Caco-2 (cell line): ENCODE measurements at regions not wholly inside any gene's neighbourhood (a gene's known extent, or its start where the extent isn't known, plus 50 kb on each side); places are given as distances from the start of the nearest gene placed in this dataset.

ENCODE experiments used
- BruUV-seq: library from RNA; stranded (reverse); fragments of 400-500 nt; replicated peaks from 2 replicates; lab custom pipeline; 2021; lab: Mats Ljungman, UMichigan
- CTCF ChIA-PET: fragments of 300-600 bp; sonication (Branson Sonifier 250); formaldehyde crosslinking; loops from one replicate; lab custom pipeline; 2022; ENCODE audit warnings: antibody characterized with exemption; lab: Charles Lee
- POLR2A ChIA-PET: fragments of 300-600 bp; sonication (Branson Sonifier 250); formaldehyde crosslinking; loops from one replicate; lab custom pipeline; 2022; ENCODE audit warnings: antibody characterized with exemption; lab: Charles Lee
- DNase-seq, 2 experiments: peaks; one replicate each; pipeline versions ENCODE4 v3.0.0 to v3.0.0-alpha.2; 2020 to 2022
- H3K27me3 ChIP-seq: replicated peaks from 2 replicates; pipeline ENCODE4 v1.6.0; 2011; ENCODE audit warnings: low read length; ENCODE audit not compliant: control insufficient read depth, insufficient read depth
- H3K36me3 ChIP-seq: 2 replicates; pipeline ENCODE4 v1.5.1; 2011; ENCODE audit warnings: low read length; ENCODE audit not compliant: control insufficient read depth, insufficient read depth
- H3K4me1 ChIP-seq: fragments of 250-450 bp; sonication (Bioruptor Pico); 2 replicates; pipeline ENCODE4 v1.5.1; 2020; ENCODE audit warnings: mild to moderate bottlenecking
- H3K4me3 ChIP-seq: 2 replicates; pipeline ENCODE4 v1.5.1; 2011; ENCODE audit warnings: low read depth, mild to moderate bottlenecking, control low read depth, low read length
- H3K9me3 ChIP-seq: fragments of 250-450 bp; sonication (Bioruptor Pico); 2 replicates; pipeline ENCODE4 v1.5.1; 2020; ENCODE audit warnings: mild to moderate bottlenecking, moderate library complexity
- H3K27ac Mint-ChIP-seq: one replicate; pipeline ENCODE4 v1.8.0; 2022; ENCODE audit warnings: mixed read lengths; ENCODE audit not compliant: unreplicated experiment
- H3K27me3 Mint-ChIP-seq: one replicate; pipeline ENCODE4 v1.8.0; 2022; ENCODE audit warnings: mixed read lengths; ENCODE audit not compliant: insufficient read depth, unreplicated experiment
- H3K36me3 Mint-ChIP-seq: one replicate; pipeline ENCODE4 v1.8.0; 2022; ENCODE audit warnings: mild to moderate bottlenecking, mixed read lengths; ENCODE audit not compliant: insufficient read depth, unreplicated experiment
- H3K4me1 Mint-ChIP-seq: one replicate; pipeline ENCODE4 v1.8.0; 2022; ENCODE audit warnings: low read depth, mixed read lengths; ENCODE audit not compliant: unreplicated experiment
- H3K4me3 Mint-ChIP-seq: one replicate; pipeline ENCODE4 v1.8.0; 2022; ENCODE audit warnings: mild to moderate bottlenecking, moderate library complexity, mixed read lengths; ENCODE audit not compliant: unreplicated experiment
- H3K9me3 Mint-ChIP-seq: one replicate; pipeline ENCODE4 v1.8.0; 2022; ENCODE audit warnings: mixed read lengths; ENCODE audit not compliant: unreplicated experiment
- intact Hi-C: fragments of 100-400 bp; cut with micrococcal nuclease; formaldehyde crosslinking; loops from one replicate; pipeline ENCODE4 v1.10.0; 2022; ENCODE audit not compliant: unreplicated experiment
- TF ChIP-seq, protein P1 (sequence below), 2 experiments: fragments of 200-600 bp in 1 of 2; IDR thresholded peaks; 1 replicate in 1 of 2; 2 replicates in 1 of 2; pipeline versions ENCODE4 v1.5.1 to v1.8.0; 2011 to 2022; ENCODE audit warnings: antibody characterized with exemption in 1 of 2, control low read depth in 1 of 2, inconsistent platforms in 1 of 2, low read depth in 1 of 2, low read length in 1 of 2, mild to moderate bottlenecking in 1 of 2, moderate library complexity in 1 of 2; ENCODE audit not compliant: insufficient read depth in 1 of 2, severe bottlenecking in 1 of 2, unreplicated experiment in 1 of 2

DNA sequence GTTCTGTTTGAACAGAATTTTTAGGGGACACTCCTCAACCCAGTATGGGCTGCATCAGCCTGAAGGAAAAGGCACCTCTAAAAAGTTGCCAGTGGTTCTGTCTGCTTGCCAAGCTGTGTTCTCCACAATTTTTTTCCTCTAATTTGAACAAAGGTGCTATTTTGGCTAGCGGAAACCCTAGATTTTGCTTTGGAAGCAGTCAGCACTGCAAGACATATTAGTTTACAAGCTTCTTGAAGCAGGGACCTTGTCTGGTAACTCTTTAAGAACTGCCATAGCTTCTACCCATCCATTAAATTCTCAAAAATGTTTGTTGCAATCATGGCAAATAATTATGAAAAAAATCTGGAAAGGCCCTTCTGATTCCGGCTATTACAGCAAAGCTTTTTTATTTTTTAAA lies 75.6 kb upstream of the HEPHL1 start:
- no peak overlapping the region for H3K4me3 ChIP-seq
- TF ChIP-seq, protein P1, sequence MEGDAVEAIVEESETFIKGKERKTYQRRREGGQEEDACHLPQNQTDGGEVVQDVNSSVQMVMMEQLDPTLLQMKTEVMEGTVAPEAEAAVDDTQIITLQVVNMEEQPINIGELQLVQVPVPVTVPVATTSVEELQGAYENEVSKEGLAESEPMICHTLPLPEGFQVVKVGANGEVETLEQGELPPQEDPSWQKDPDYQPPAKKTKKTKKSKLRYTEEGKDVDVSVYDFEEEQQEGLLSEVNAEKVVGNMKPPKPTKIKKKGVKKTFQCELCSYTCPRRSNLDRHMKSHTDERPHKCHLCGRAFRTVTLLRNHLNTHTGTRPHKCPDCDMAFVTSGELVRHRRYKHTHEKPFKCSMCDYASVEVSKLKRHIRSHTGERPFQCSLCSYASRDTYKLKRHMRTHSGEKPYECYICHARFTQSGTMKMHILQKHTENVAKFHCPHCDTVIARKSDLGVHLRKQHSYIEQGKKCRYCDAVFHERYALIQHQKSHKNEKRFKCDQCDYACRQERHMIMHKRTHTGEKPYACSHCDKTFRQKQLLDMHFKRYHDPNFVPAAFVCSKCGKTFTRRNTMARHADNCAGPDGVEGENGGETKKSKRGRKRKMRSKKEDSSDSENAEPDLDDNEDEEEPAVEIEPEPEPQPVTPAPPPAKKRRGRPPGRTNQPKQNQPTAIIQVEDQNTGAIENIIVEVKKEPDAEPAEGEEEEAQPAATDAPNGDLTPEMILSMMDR (IDR thresholded peaks at IDR 0.05; ENCODE audit: insufficient read depth in 1 of 2, low read depth in 1 of 2, low read length in 1 of 2, severe bottlenecking in 1 of 2, unreplicated experiment in 1 of 2): no peak
- Mint-ChIP-seq H3K4me1 (no peaks in the 10 kb centered on the region), H3K27me3 (peaks cover 4% of the 10 kb centered on the region), H3K36me3 (no peaks in the 10 kb centered on the region), H3K27ac (no peak overlapping the region), H3K4me3 (no peak overlapping the region), H3K9me3 (peaks cover 10% of the 10 kb centered on the region)
- CTCF ChIA-PET: no interaction called here
- BruUV-seq: no TSS peak
- H3K9me3 ChIP-seq: 0 out of 2 replicates have a peak, but pooled peaks cover 3% of the 10 kb centered on the region
- H3K27me3 ChIP-seq: no peaks in the 10 kb centered on the region
- no peaks in the 10 kb centered on the region for H3K4me1 ChIP-seq
- no peak for DNase-seq
- no peaks in the 10 kb centered on the region for H3K36me3 ChIP-seq
- POLR2A ChIA-PET: no interaction called here
- intact Hi-C loops: no loop called here

DNA sequence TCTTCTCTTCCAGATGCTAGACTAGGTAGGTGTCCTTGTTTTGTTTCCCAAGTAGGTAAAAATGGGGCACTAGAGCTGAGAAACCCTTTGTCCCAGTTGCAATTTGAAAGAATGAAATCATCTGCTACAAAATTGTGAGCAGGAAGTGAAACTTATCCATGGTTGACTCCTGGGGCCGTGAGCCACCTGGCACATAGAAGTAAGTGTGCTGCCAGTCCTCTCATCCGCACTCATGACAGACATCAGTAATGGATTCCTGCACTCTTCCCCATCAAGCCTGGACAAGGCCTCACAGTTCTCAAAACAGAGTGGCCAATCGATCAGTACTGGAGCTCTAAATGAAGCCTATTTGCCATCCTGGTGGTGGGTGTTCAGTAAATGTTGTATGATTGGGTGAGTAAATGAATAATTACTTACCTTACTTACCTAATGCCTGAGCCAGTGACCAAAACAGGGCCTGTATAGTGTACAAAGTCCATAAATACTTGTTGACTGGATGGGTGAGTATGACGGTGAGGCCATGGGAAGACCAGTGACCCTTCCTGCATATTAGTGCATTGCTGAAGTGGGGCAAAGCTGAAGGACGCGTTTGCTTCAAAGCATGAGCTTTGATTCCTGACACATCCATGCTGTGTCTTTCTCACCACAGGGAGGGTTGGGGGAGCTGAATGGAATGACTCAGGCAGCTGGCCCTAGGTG lies 68.9 kb upstream of the HEPHL1 start:
- peaks cover 15% of the 10 kb centered on the region for H3K27me3 Mint-ChIP-seq

DNA sequence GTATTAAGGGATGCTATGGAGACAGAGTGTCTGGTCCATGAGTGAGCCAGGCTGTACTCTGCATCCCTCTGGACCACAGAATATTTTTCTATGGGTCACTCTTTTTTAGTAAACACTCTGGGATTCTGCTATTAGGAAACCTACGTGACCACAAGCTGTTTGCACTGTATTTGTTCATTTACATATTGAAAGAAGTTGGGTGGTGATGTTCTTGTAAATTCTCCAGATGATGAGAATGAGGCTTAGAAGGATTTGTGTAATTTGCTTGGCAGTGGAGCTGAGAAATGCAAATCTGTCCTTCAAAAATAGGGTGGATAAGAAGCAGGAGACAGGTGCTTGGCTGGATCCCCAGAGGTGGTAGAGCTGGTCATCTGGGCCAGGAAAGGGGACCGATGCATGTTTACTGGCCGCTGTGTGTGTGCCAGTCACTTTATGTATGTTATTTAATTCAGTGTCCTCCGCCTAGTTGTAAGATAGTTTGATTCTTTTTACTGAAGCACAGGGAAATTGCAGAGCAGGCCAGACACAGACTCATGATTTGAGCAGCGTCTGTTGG lies 63.7 kb upstream of the HEPHL1 start:
- peaks cover 10% of the 10 kb centered on the region for H3K9me3 Mint-ChIP-seq
- POLR2A ChIA-PET: no interaction called here

More for the DNA sequence above, 68.9 kb upstream of the HEPHL1 start:
- no peaks in the 10 kb centered on the region for H3K36me3 Mint-ChIP-seq
- no peak overlapping the region for H3K4me3 ChIP-seq
- H3K4me1 ChIP-seq: no peaks in the 10 kb centered on the region
- intact Hi-C loops: no loop called here
- no peaks in the 10 kb centered on the region for H3K27me3 ChIP-seq
- no peak overlapping the region for H3K27ac Mint-ChIP-seq
- H3K4me1 Mint-ChIP-seq: no peaks in the 10 kb centered on the region
- no peak for DNase-seq
- CTCF ChIA-PET: no interaction called here
- H3K9me3 ChIP-seq: peaks cover 3% of the 10 kb centered on the region; the same call in 1 of the 2 replicates
- H3K4me3 Mint-ChIP-seq: no peak overlapping the region
- POLR2A ChIA-PET: no interaction called here
- H3K36me3 ChIP-seq: no peaks in the 10 kb centered on the region
- BruUV-seq: no TSS peak
- peaks cover 19% of the 10 kb centered on the region for H3K9me3 Mint-ChIP-seq
- TF ChIP-seq, protein P1 (IDR thresholded peaks at IDR 0.05; ENCODE audit: insufficient read depth in 1 of 2, low read depth in 1 of 2, low read length in 1 of 2, severe bottlenecking in 1 of 2, unreplicated experiment in 1 of 2): no peak

More for the DNA sequence above, 63.7 kb upstream of the HEPHL1 start:
- no TSS peak for BruUV-seq
- no peak for DNase-seq
- intact Hi-C loops: no loop called here
- no peak overlapping the region for H3K4me3 ChIP-seq
- H3K4me3 Mint-ChIP-seq: no peak overlapping the region
- peaks cover 22% of the 10 kb centered on the region for H3K27me3 Mint-ChIP-seq
- H3K36me3 Mint-ChIP-seq: no peaks in the 10 kb centered on the region
- no peak overlapping the region for H3K27ac Mint-ChIP-seq
- TF ChIP-seq, protein P1 (IDR thresholded peaks at IDR 0.05; ENCODE audit: insufficient read depth in 1 of 2, low read depth in 1 of 2, low read length in 1 of 2, severe bottlenecking in 1 of 2, unreplicated experiment in 1 of 2): no peak
- CTCF ChIA-PET: no interaction called here
- H3K27me3 ChIP-seq: no peaks in the 10 kb centered on the region
- H3K4me1 ChIP-seq: no peaks in the 10 kb centered on the region
- no peaks in the 10 kb centered on the region for H3K4me1 Mint-ChIP-seq
- no peaks in the 10 kb centered on the region for H3K36me3 ChIP-seq
- H3K9me3 ChIP-seq: no peaks in the 10 kb centered on the region; the same call in 1 of the 2 replicates
